SU-DHL-6 (cell line): ENCODE measurements at regions not wholly inside any gene's neighbourhood (a gene's known extent, or its start where the extent isn't known, plus 50 kb on each side); places are given as distances from the start of the nearest gene placed in this dataset.

Source experiments
- CTCF ChIP-seq: fragments of 200-600 bp; sonication (generic); IDR thresholded peaks from one replicate; pipeline ENCODE4 v1.5.1; 2017; ENCODE audit warnings: antibody characterized with exemption, mild to moderate bottlenecking, low read length, moderate library complexity; ENCODE audit not compliant: insufficient read depth, poor library complexity, severe bottlenecking
- EZH2phosphoT487 ChIP-seq: fragments of 200-600 bp; sonication (generic), shearing (Covaris generic); conservative IDR thresholded peaks from 2 replicates; pipeline ENCODE4 v1.6.1; 2018; ENCODE audit warnings: mild to moderate bottlenecking, antibody characterized with exemption, low read length, moderate library complexity, mixed read lengths

GRCh38 chr11:81368192-81368591, 1365.5 kb downstream of the FAM181B start:
- TF ChIP-seq CTCF (no peak), EZH2phosphoT487 (no peak)
